Type B pancreatic cell (in vitro differentiated cells): ENCODE measurements at regions not wholly inside any gene's neighbourhood (a gene's known extent, or its start where the extent isn't known, plus 50 kb on each side); places are given as distances from the start of the nearest gene placed in this dataset.
A peak's percentile ranks its signal among the peaks of the same experiment; 100 is the strongest.

Experiments used
- DNase-seq: peaks from one replicate; pipeline ENCODE4 v3.0.0; 2021; ENCODE audit warnings: mixed read lengths; ENCODE audit not compliant: unreplicated experiment; ENCODE audit errors: extremely low spot score
- H3K27ac Mint-ChIP-seq: 2 replicates; pipeline ENCODE4 v1.8.0; 2021; ENCODE audit warnings: mild to moderate bottlenecking, mixed read lengths
- H3K27me3 Mint-ChIP-seq: 2 replicates; pipeline ENCODE4 v1.8.0; 2021; ENCODE audit warnings: mixed read lengths
- H3K36me3 Mint-ChIP-seq: 2 replicates; pipeline ENCODE4 v1.8.0; 2021; ENCODE audit warnings: mixed read lengths
- H3K4me1 Mint-ChIP-seq: one replicate; pipeline ENCODE4 v1.8.0; 2021; ENCODE audit warnings: mixed read lengths; ENCODE audit not compliant: unreplicated experiment
- H3K4me3 Mint-ChIP-seq: 2 replicates; pipeline ENCODE4 v1.8.0; 2021; ENCODE audit warnings: mild to moderate bottlenecking, mixed read lengths
- H3K9me3 Mint-ChIP-seq: 2 replicates; pipeline ENCODE4 v1.8.0; 2021; ENCODE audit warnings: mixed read lengths
- CTCF ChIP-seq: fragments of 200-600 bp; sonication (generic); conservative IDR thresholded peaks from 2 replicates; pipeline ENCODE4 v1.5.0; 2021; ENCODE audit warnings: antibody characterized with exemption, mild to moderate bottlenecking

- no peaks in the 10 kb centered on the region for H3K4me1 Mint-ChIP-seq
- no peak overlapping the region for H3K27ac Mint-ChIP-seq
- H3K9me3 Mint-ChIP-seq, result peaks cover 5% of the 10 kb centered on the region
- H3K4me3 Mint-ChIP-seq, result no peak overlapping the region
- DNase-seq, result no peak
- no peaks in the 10 kb centered on the region for H3K27me3 Mint-ChIP-seq
- no peaks in the 10 kb centered on the region for H3K36me3 Mint-ChIP-seq
- TF ChIP-seq CTCF, result no peak
These were observed 127.5 kb downstream of the ATPSCKMT start for GRCh38 chr5:10122076-10122726.

GRCh38 chr5:10120934-10121333 lies 128.8 kb downstream of the ATPSCKMT start:
- H3K36me3 Mint-ChIP-seq, result no peaks in the 10 kb centered on the region
- no peak for TF ChIP-seq CTCF
- no peak for DNase-seq
- peaks cover 5% of the 10 kb centered on the region for H3K9me3 Mint-ChIP-seq
- H3K27me3 Mint-ChIP-seq, result no peaks in the 10 kb centered on the region
- no peak overlapping the region for H3K27ac Mint-ChIP-seq
- no peak overlapping the region for H3K4me3 Mint-ChIP-seq
- H3K4me1 Mint-ChIP-seq, result no peaks in the 10 kb centered on the region

GRCh38 chr5:10118150-10118549 lies 131.5 kb downstream of the ATPSCKMT start:
- TF ChIP-seq CTCF, result no peak
- Mint-ChIP-seq H3K27ac (no peak overlapping the region), H3K4me1 (no peaks in the 10 kb centered on the region), H3K4me3 (no peak overlapping the region), H3K9me3 (peaks cover 5% of the 10 kb centered on the region), H3K36me3 (no peaks in the 10 kb centered on the region), H3K27me3 (no peaks in the 10 kb centered on the region)
- no peak for DNase-seq

- Mint-ChIP-seq H3K27me3 (no peaks in the 10 kb centered on the region), H3K4me1 (peaks cover 2% of the 10 kb centered on the region), H3K27ac (no peak overlapping the region), H3K9me3 (peaks cover 7% of the 10 kb centered on the region), H3K4me3 (no peak overlapping the region), H3K36me3 (no peaks in the 10 kb centered on the region)
- no peak for TF ChIP-seq CTCF
- DNase-seq, result no peak
These were observed 133.1 kb downstream of the ATPSCKMT start for GRCh38 chr5:10116594-10116993.

GRCh38 chr5:10115669-10116068 lies 134.0 kb downstream of the ATPSCKMT start:
- Mint-ChIP-seq H3K4me1 (peaks cover 6% of the 10 kb centered on the region), H3K9me3 (peaks cover 10% of the 10 kb centered on the region), H3K4me3 (no peak overlapping the region), H3K27me3 (no peaks in the 10 kb centered on the region), H3K36me3 (no peaks in the 10 kb centered on the region), H3K27ac (no peak overlapping the region)
- no peak for DNase-seq
- TF ChIP-seq CTCF, result no peak

GRCh38 chr5:10111571-10111970 lies 138.1 kb downstream of the ATPSCKMT start:
- Mint-ChIP-seq H3K27ac (no peak overlapping the region), H3K27me3 (peaks cover 3% of the 10 kb centered on the region), H3K36me3 (no peaks in the 10 kb centered on the region), H3K4me3 (no peak overlapping the region), H3K4me1 (peaks cover 6% of the 10 kb centered on the region), H3K9me3 (peaks cover 5% of the 10 kb centered on the region)
- no peak for DNase-seq
- peak; percentile 70 for TF ChIP-seq CTCF
